ENCODE measurements at regions not wholly inside any gene's neighbourhood (a gene's known extent, or its start where the extent isn't known, plus 50 kb on each side); places are given as distances from the start of the nearest gene placed in this dataset.

- H3K4me3 ChIP-seq (ENCODE audit: low read depth, low read length), result no peak overlapping the region
- no peak for TF ChIP-seq CTCF (IDR thresholded peaks at IDR 0.05; ENCODE audit: insufficient read depth, low read depth, low read length, missing control alignments)
- no peak for DNase-seq (ENCODE audit: low read depth)
Observed at GRCh38 chr3:113092746-113093145, 102.0 kb downstream of the GTPBP8 start.

- TF ChIP-seq CTCF (IDR thresholded peaks at IDR 0.05; ENCODE audit: insufficient read depth, low read depth, low read length, missing control alignments), result no peak
- H3K4me3 ChIP-seq (ENCODE audit: low read depth, low read length), result no peak overlapping the region
- DNase-seq (ENCODE audit: low read depth), result no peak
Observed at GRCh38 chr3:113094337-113095221, 103.8 kb downstream of the GTPBP8 start.

- no peak for DNase-seq (ENCODE audit: low read depth)
- no peak for TF ChIP-seq CTCF (IDR thresholded peaks at IDR 0.05; ENCODE audit: insufficient read depth, low read depth, low read length, missing control alignments)
- no peak overlapping the region for H3K4me3 ChIP-seq (ENCODE audit: low read depth, low read length)
Observed at GRCh38 chr3:113096188-113096892, 105.6 kb downstream of the GTPBP8 start.

- no peak overlapping the region for H3K4me3 ChIP-seq (ENCODE audit: low read depth, low read length)
- no peak for TF ChIP-seq CTCF (IDR thresholded peaks at IDR 0.05; ENCODE audit: insufficient read depth, low read depth, low read length, missing control alignments)
- no peak for DNase-seq (ENCODE audit: low read depth)
Observed at GRCh38 chr3:113097960-113098447, 107.2 kb downstream of the GTPBP8 start.

- no peak for TF ChIP-seq CTCF (IDR thresholded peaks at IDR 0.05; ENCODE audit: insufficient read depth, low read depth, low read length, missing control alignments)
- H3K4me3 ChIP-seq (ENCODE audit: low read depth, low read length), result no peak overlapping the region
- no peak for DNase-seq (ENCODE audit: low read depth)
Observed at GRCh38 chr3:113100063-113100462, 109.3 kb downstream of the GTPBP8 start.

- DNase-seq (ENCODE audit: low read depth), result no peak
- no peak overlapping the region for H3K4me3 ChIP-seq (ENCODE audit: low read depth, low read length)
- TF ChIP-seq CTCF (IDR thresholded peaks at IDR 0.05; ENCODE audit: insufficient read depth, low read depth, low read length, missing control alignments), result no peak
Observed at GRCh38 chr3:113103588-113103987, 107.8 kb upstream of the BOC start.
